PC-3 (cell line): ENCODE measurements at regions not wholly inside any gene's neighbourhood (a gene's known extent, or its start where the extent isn't known, plus 50 kb on each side); places are given as distances from the start of the nearest gene placed in this dataset.

Experiments used
- ATAC-seq: fragments of 200-7000 bp; cut with Tn5 transposase; 2 replicates; pipeline ENCODE4 v1.9.1; 2020; ENCODE audit warnings: mild to moderate bottlenecking, moderate library complexity
- BruUV-seq: library from RNA; stranded (reverse); fragments of 400-500 nt; replicated peaks from 2 replicates; lab custom pipeline; 2021; lab: Mats Ljungman, UMichigan
- CTCF ChIA-PET: fragments of 300-600 bp; sonication (Branson Sonifier 250); formaldehyde crosslinking; loops from one replicate; lab custom pipeline; 2022; ENCODE audit warnings: antibody characterized with exemption; lab: Charles Lee
- POLR2A ChIA-PET: fragments of 300-600 bp; sonication (Branson Sonifier 250); formaldehyde crosslinking; loops from one replicate; lab custom pipeline; 2022; ENCODE audit warnings: antibody characterized with exemption; ENCODE audit not compliant: unreplicated experiment; lab: Charles Lee
- DNase-seq: peaks from one replicate; pipeline ENCODE4 v3.0.0-alpha.2; 2015
- H2AFZ ChIP-seq: fragments of 300-600 bp; sonication (generic); 2 replicates; pipeline ENCODE4 v1.6.0; 2016; ENCODE audit warnings: antibody characterized with exemption, low read length
- H3F3A ChIP-seq: fragments of 300-600 bp; sonication (generic); one replicate; pipeline ENCODE4 v1.6.0; 2017; ENCODE audit warnings: antibody characterized with exemption, low read length, control low read depth, mild to moderate bottlenecking; ENCODE audit not compliant: unreplicated experiment
- H3K27ac ChIP-seq: fragments of 300-600 bp; sonication (generic); 2 replicates; pipeline ENCODE4 v1.5.1; 2016; ENCODE audit warnings: mild to moderate bottlenecking, low read length
- H3K27me3 ChIP-seq: fragments of 300-600 bp; sonication (generic); 2 replicates; pipeline ENCODE4 v1.6.1; 2016; ENCODE audit warnings: low read length, mixed read lengths
- H3K36me3 ChIP-seq: fragments of 300-600 bp; sonication (generic); 2 replicates; pipeline ENCODE4 v1.6.1; 2016; ENCODE audit warnings: low read depth, mixed run types, low read length, mixed read lengths
- H3K4me1 ChIP-seq: fragments of 300-600 bp; sonication (generic); 2 replicates; pipeline ENCODE4 v1.5.1; 2016; ENCODE audit warnings: low read length; ENCODE audit not compliant: insufficient read depth
- H3K4me2 ChIP-seq: fragments of 300-600 bp; sonication (generic); 2 replicates; pipeline ENCODE4 v1.6.0; 2016; ENCODE audit warnings: low read length
- H3K4me3 ChIP-seq: fragments of 300-600 bp; sonication (generic); 2 replicates; pipeline ENCODE4 v1.5.1; 2016; ENCODE audit warnings: mild to moderate bottlenecking, low read length, mixed read lengths
- H3K79me2 ChIP-seq: fragments of 300-600 bp; sonication (generic); 2 replicates; pipeline ENCODE4 v1.6.1; 2017; ENCODE audit warnings: low read length, mixed read lengths
- H3K9ac ChIP-seq: fragments of 300-600 bp; sonication (generic); 2 replicates; pipeline ENCODE4 v1.6.0; 2016; ENCODE audit warnings: mild to moderate bottlenecking, low read length
- H3K9me2 ChIP-seq: fragments of 300-600 bp; sonication (generic); replicated peaks from 2 replicates; pipeline ENCODE4 v1.6.1; 2016; ENCODE audit warnings: mixed run types, low read length, mixed read lengths
- H3K9me3 ChIP-seq: fragments of 300-600 bp; sonication (generic); 2 replicates; pipeline ENCODE4 v1.6.1; 2016; ENCODE audit warnings: low read length, mixed read lengths
- H4K20me1 ChIP-seq: fragments of 300-600 bp; sonication (generic); 2 replicates; pipeline ENCODE4 v1.6.1; 2016; ENCODE audit warnings: low read length, mixed read lengths
- CTCF ChIP-seq: fragments of 300-600 bp; sonication (generic); conservative IDR thresholded peaks from 2 replicates; pipeline ENCODE4 v1.5.1; 2017; ENCODE audit warnings: antibody characterized with exemption, low read depth, mild to moderate bottlenecking, low read length
- EZH2 ChIP-seq: fragments of 300-600 bp; sonication (generic); IDR thresholded peaks from one replicate; pipeline ENCODE4 v1.6.1; 2017; ENCODE audit warnings: antibody characterized with exemption, mild to moderate bottlenecking, low read length; ENCODE audit not compliant: unreplicated experiment
- EZH2phosphoT487 ChIP-seq: fragments of 300-600 bp; sonication (generic); IDR thresholded peaks from 2 replicates; pipeline ENCODE4 v1.6.1; 2018; ENCODE audit warnings: mild to moderate bottlenecking, antibody characterized with exemption, low read length, borderline replicate concordance
- intact Hi-C: fragments of 100-400 bp; cut with micrococcal nuclease; formaldehyde crosslinking; loops from 2 replicates; pipeline ENCODE4 v1.9.0; 2023

GRCh38 chr1:168920456-168921094 lies 185.9 kb upstream of the ATP1B1 start:
- no peak for TF ChIP-seq EZH2phosphoT487
- no peak for TF ChIP-seq CTCF
- no peak for TF ChIP-seq EZH2
- Histone ChIP-seq H4K20me1 (no peaks in the 10 kb centered on the region), H3K9me2 (no peaks in the 10 kb centered on the region), H3K4me3 (peak overlapping the region; percentile 29), H3K79me2 (no peaks in the 10 kb centered on the region), H3K9ac (peak overlapping the region; percentile 83), H3F3A (peaks cover 22% of the 10 kb centered on the region), H3K27me3 (no peaks in the 10 kb centered on the region), H3K27ac (peak overlapping the region; percentile 99), H3K4me1 (peaks cover 60% of the 10 kb centered on the region), H3K4me2 (peak overlapping the region; percentile 73), H3K9me3 (no peaks in the 10 kb centered on the region), H3K36me3 (no peaks in the 10 kb centered on the region), H2AFZ (peak overlapping the region; percentile 59)
- intact Hi-C loops, result loop anchor here (1.0 to 10.0 kb wide), 8 partner anchors 59 to 316 kb away; no protein-coding TSS in a partner anchor
- peak; percentile 97 for DNase-seq
- ChIA-PET CTCF (interaction anchor here (0.6 to 1.0 kb wide), 5 partner anchors 22 to 428 kb away, joined by 3 to 4 read pairs (median 3); no protein-coding TSS in a partner anchor), POLR2A (interaction anchor here (0.6 kb wide), 2 partner anchors 59 to 130 kb away, joined by 3 to 4 read pairs; no protein-coding TSS in a partner anchor)
- peak; percentile 92 for ATAC-seq
- no TSS peak for BruUV-seq

- H3K27me3 ChIP-seq, result no peaks in the 10 kb centered on the region
- POLR2A ChIA-PET, result interaction anchor here (0.6 kb wide), 1 partner anchor 387 kb away, joined by 3 read pairs; no protein-coding TSS in a partner anchor
- BruUV-seq, result no TSS peak
- H3K36me3 ChIP-seq, result no peaks in the 10 kb centered on the region
- 0 out of 2 replicates have a peak overlapping the region, but pooled peaks have one; percentile 29 for H3K4me3 ChIP-seq
- no peak for TF ChIP-seq CTCF
- no peak for TF ChIP-seq EZH2phosphoT487
- no peak for TF ChIP-seq EZH2
- H2AFZ ChIP-seq, result no peak overlapping the region
- intact Hi-C loops, result loop anchor here (2.0 to 10.0 kb wide), 3 partner anchors 211 to 317 kb away; no protein-coding TSS in a partner anchor
- ATAC-seq (no peak), DNase-seq (no peak)
- no peaks in the 10 kb centered on the region for H3K9me2 ChIP-seq
- no peaks in the 10 kb centered on the region for H4K20me1 ChIP-seq
- peaks cover 60% of the 10 kb centered on the region for H3K4me1 ChIP-seq
- peaks cover 22% of the 10 kb centered on the region for H3F3A ChIP-seq
- H3K27ac ChIP-seq, result peak overlapping the region; percentile 99
- H3K9me3 ChIP-seq, result no peaks in the 10 kb centered on the region
- no peaks in the 10 kb centered on the region for H3K79me2 ChIP-seq
- CTCF ChIA-PET, result no interaction called here
- H3K4me2 ChIP-seq, result peak overlapping the region; percentile 73
- H3K9ac ChIP-seq, result peak overlapping the region; percentile 63
Measured at GRCh38 chr1:168921629-168922028, 184.9 kb upstream of the ATP1B1 start.
